ENCODE measurements at regions not wholly inside any gene's neighbourhood (a gene's known extent, or its start where the extent isn't known, plus 50 kb on each side); places are given as distances from the start of the nearest gene placed in this dataset.
A peak's percentile ranks its signal among the peaks of the same experiment; 100 is the strongest.

- peak in 1 of 4 experiments; percentile 5 for DNase-seq (ENCODE audit: low read depth in 4 of 4, low spot score in 1 of 4)
Observed at GRCh38 chr1:4087530-4088420, 187.7 kb upstream of the C1orf174 start.

- DNase-seq (ENCODE audit: low read depth in 4 of 4, low spot score in 1 of 4): no peak
Observed at GRCh38 chr1:4088676-4089075, 188.6 kb upstream of the C1orf174 start.

- no peak for DNase-seq (ENCODE audit: low read depth in 4 of 4, low spot score in 1 of 4)
Observed at GRCh38 chr1:4089421-4090175, 189.5 kb upstream of the C1orf174 start.

GRCh38 chr1:4090556-4090955, 190.5 kb upstream of the C1orf174 start:
- no peak for DNase-seq (ENCODE audit: low read depth in 4 of 4, low spot score in 1 of 4)

GRCh38 chr1:4090976-4091660, 191.0 kb upstream of the C1orf174 start:
- no peak for DNase-seq (ENCODE audit: low read depth in 4 of 4, low spot score in 1 of 4)

GRCh38 chr1:4091996-4092395, 191.9 kb upstream of the C1orf174 start:
- no peak for DNase-seq (ENCODE audit: low read depth in 4 of 4, low spot score in 1 of 4)

GRCh38 chr1:4093856-4094565, 193.9 kb upstream of the C1orf174 start:
- no peak for DNase-seq (ENCODE audit: low read depth in 4 of 4, low spot score in 1 of 4)

- no peak for DNase-seq (ENCODE audit: low read depth in 4 of 4, low spot score in 1 of 4)
Observed at GRCh38 chr1:4095433-4095971, 195.4 kb upstream of the C1orf174 start.

- DNase-seq (ENCODE audit: low read depth in 4 of 4, low spot score in 1 of 4): no peak
Observed at GRCh38 chr1:4101459-4102161, 201.5 kb upstream of the C1orf174 start.

GRCh38 chr1:4105300-4105880, 205.3 kb upstream of the C1orf174 start:
- DNase-seq (ENCODE audit: low read depth in 4 of 4, low spot score in 1 of 4): no peak

GRCh38 chr1:4106731-4107130, 206.7 kb upstream of the C1orf174 start:
- no peak for DNase-seq (ENCODE audit: low read depth in 4 of 4, low spot score in 1 of 4)

GRCh38 chr1:4107291-4107690, 207.2 kb upstream of the C1orf174 start:
- DNase-seq (ENCODE audit: low read depth in 4 of 4, low spot score in 1 of 4): no peak

GRCh38 chr1:4108331-4108730, 208.3 kb upstream of the C1orf174 start:
- DNase-seq (ENCODE audit: low read depth in 4 of 4, low spot score in 1 of 4): no peak

GRCh38 chr1:4108758-4109627, 208.9 kb upstream of the C1orf174 start:
- DNase-seq (ENCODE audit: low read depth in 4 of 4, low spot score in 1 of 4): no peak

GRCh38 chr1:4109628-4109940, 209.5 kb upstream of the C1orf174 start:
- DNase-seq (ENCODE audit: low read depth in 4 of 4, low spot score in 1 of 4): no peak

- no peak for DNase-seq (ENCODE audit: low read depth in 4 of 4, low spot score in 1 of 4)
Observed at GRCh38 chr1:4110888-4111287, 210.8 kb upstream of the C1orf174 start.

GRCh38 chr1:4113897-4114296, 213.8 kb upstream of the C1orf174 start:
- no peak for DNase-seq (ENCODE audit: low read depth in 4 of 4, low spot score in 1 of 4)

- DNase-seq (ENCODE audit: low read depth in 4 of 4, low spot score in 1 of 4): no peak
Observed at GRCh38 chr1:4115191-4115900, 215.3 kb upstream of the C1orf174 start.
